ENCODE measurements at regions not wholly inside any gene's neighbourhood (a gene's known extent, or its start where the extent isn't known, plus 50 kb on each side); places are given as distances from the start of the nearest gene placed in this dataset.

- H3K4me1 Mint-ChIP-seq: no peaks in the 10 kb centered on the region
- H3K36me3 Mint-ChIP-seq: no peaks in the 10 kb centered on the region
- POLR2A ChIA-PET: no interaction called here
- no peaks in the 10 kb centered on the region for H3K9me3 Mint-ChIP-seq
- no peak for DNase-seq
- no peak for ATAC-seq (ENCODE audit: low read depth)
- H3K4me3 Mint-ChIP-seq: no peak overlapping the region
- no peaks in the 10 kb centered on the region for H3K27me3 Mint-ChIP-seq
- H3K27ac Mint-ChIP-seq: no peak overlapping the region
Measured at GRCh38 chr17:72411124-72411563, 290.3 kb downstream of the SOX9 start.

GRCh38 chr17:72412650-72413076, 291.8 kb downstream of the SOX9 start:
- Mint-ChIP-seq H3K36me3 (no peaks in the 10 kb centered on the region), H3K27ac (no peak overlapping the region), H3K27me3 (no peaks in the 10 kb centered on the region), H3K9me3 (peaks cover 2% of the 10 kb centered on the region), H3K4me1 (no peaks in the 10 kb centered on the region), H3K4me3 (no peak overlapping the region)
- no peak for DNase-seq
- POLR2A ChIA-PET: no interaction called here
- ATAC-seq (ENCODE audit: low read depth): no peak

GRCh38 chr17:72413077-72414031, 292.5 kb downstream of the SOX9 start:
- Mint-ChIP-seq H3K4me3 (no peak overlapping the region), H3K27me3 (no peaks in the 10 kb centered on the region), H3K27ac (no peak overlapping the region), H3K4me1 (no peaks in the 10 kb centered on the region), H3K9me3 (peaks cover 5% of the 10 kb centered on the region), H3K36me3 (no peaks in the 10 kb centered on the region)
- POLR2A ChIA-PET: no interaction called here
- ATAC-seq (ENCODE audit: low read depth) (no peak), DNase-seq (no peak)

GRCh38 chr17:72414032-72414396, 293.2 kb downstream of the SOX9 start:
- Mint-ChIP-seq H3K4me3 (no peak overlapping the region), H3K4me1 (no peaks in the 10 kb centered on the region), H3K27ac (no peak overlapping the region), H3K36me3 (no peaks in the 10 kb centered on the region), H3K27me3 (no peaks in the 10 kb centered on the region), H3K9me3 (peaks cover 8% of the 10 kb centered on the region)
- no peak for ATAC-seq (ENCODE audit: low read depth)
- no peak for DNase-seq
- POLR2A ChIA-PET: no interaction called here

- H3K36me3 Mint-ChIP-seq: no peaks in the 10 kb centered on the region
- no peaks in the 10 kb centered on the region for H3K27me3 Mint-ChIP-seq
- POLR2A ChIA-PET: no interaction called here
- no peak overlapping the region for H3K27ac Mint-ChIP-seq
- peaks cover 8% of the 10 kb centered on the region for H3K9me3 Mint-ChIP-seq
- no peaks in the 10 kb centered on the region for H3K4me1 Mint-ChIP-seq
- ATAC-seq (ENCODE audit: low read depth): no peak
- DNase-seq: no peak
- H3K4me3 Mint-ChIP-seq: no peak overlapping the region
Measured at GRCh38 chr17:72414967-72415853, 294.4 kb downstream of the SOX9 start.

GRCh38 chr17:72416054-72416675, 295.3 kb downstream of the SOX9 start:
- DNase-seq (no peak), ATAC-seq (ENCODE audit: low read depth) (no peak)
- Mint-ChIP-seq H3K4me3 (no peak overlapping the region), H3K36me3 (no peaks in the 10 kb centered on the region), H3K9me3 (peaks cover 8% of the 10 kb centered on the region), H3K27ac (no peak overlapping the region), H3K4me1 (no peaks in the 10 kb centered on the region), H3K27me3 (no peaks in the 10 kb centered on the region)
- POLR2A ChIA-PET: no interaction called here

GRCh38 chr17:72416905-72417304, 296.1 kb downstream of the SOX9 start:
- peaks cover 2% of the 10 kb centered on the region for H3K4me1 Mint-ChIP-seq
- no peak overlapping the region for H3K4me3 Mint-ChIP-seq
- peaks cover 8% of the 10 kb centered on the region for H3K9me3 Mint-ChIP-seq
- POLR2A ChIA-PET: no interaction called here
- ATAC-seq (ENCODE audit: low read depth) (no peak), DNase-seq (no peak)
- no peaks in the 10 kb centered on the region for H3K27me3 Mint-ChIP-seq
- H3K27ac Mint-ChIP-seq: no peak overlapping the region
- no peaks in the 10 kb centered on the region for H3K36me3 Mint-ChIP-seq

- ATAC-seq (ENCODE audit: low read depth) (no peak), DNase-seq (no peak)
- Mint-ChIP-seq H3K4me3 (no peak overlapping the region), H3K9me3 (peaks cover 8% of the 10 kb centered on the region), H3K36me3 (no peaks in the 10 kb centered on the region), H3K27ac (no peak overlapping the region), H3K27me3 (no peaks in the 10 kb centered on the region), H3K4me1 (peaks cover 2% of the 10 kb centered on the region)
- POLR2A ChIA-PET: no interaction called here
Measured at GRCh38 chr17:72417627-72418026, 296.8 kb downstream of the SOX9 start.

GRCh38 chr17:72419866-72420774, 299.3 kb downstream of the SOX9 start:
- Mint-ChIP-seq H3K4me1 (peaks cover 2% of the 10 kb centered on the region), H3K27me3 (no peaks in the 10 kb centered on the region), H3K4me3 (no peak overlapping the region), H3K36me3 (no peaks in the 10 kb centered on the region), H3K9me3 (peaks cover 8% of the 10 kb centered on the region), H3K27ac (no peak overlapping the region)
- POLR2A ChIA-PET: no interaction called here
- ATAC-seq (ENCODE audit: low read depth) (no peak), DNase-seq (no peak)

- ATAC-seq (ENCODE audit: low read depth) (no peak), DNase-seq (no peak)
- peaks cover 8% of the 10 kb centered on the region for H3K9me3 Mint-ChIP-seq
- H3K36me3 Mint-ChIP-seq: no peaks in the 10 kb centered on the region
- no peak overlapping the region for H3K4me3 Mint-ChIP-seq
- POLR2A ChIA-PET: no interaction called here
- H3K4me1 Mint-ChIP-seq: peaks cover 2% of the 10 kb centered on the region
- no peak overlapping the region for H3K27ac Mint-ChIP-seq
- no peaks in the 10 kb centered on the region for H3K27me3 Mint-ChIP-seq
Measured at GRCh38 chr17:72420775-72421127, 299.9 kb downstream of the SOX9 start.

GRCh38 chr17:72421128-72422092, 300.6 kb downstream of the SOX9 start:
- peaks cover 2% of the 10 kb centered on the region for H3K4me1 Mint-ChIP-seq
- ATAC-seq (ENCODE audit: low read depth) (peak; percentile 18), DNase-seq (no peak)
- no peak overlapping the region for H3K4me3 Mint-ChIP-seq
- no peaks in the 10 kb centered on the region for H3K27me3 Mint-ChIP-seq
- POLR2A ChIA-PET: no interaction called here
- H3K9me3 Mint-ChIP-seq: peaks cover 8% of the 10 kb centered on the region
- H3K27ac Mint-ChIP-seq: no peak overlapping the region
- no peaks in the 10 kb centered on the region for H3K36me3 Mint-ChIP-seq

- Mint-ChIP-seq H3K4me1 (peaks cover 2% of the 10 kb centered on the region), H3K27ac (no peak overlapping the region), H3K27me3 (no peaks in the 10 kb centered on the region), H3K36me3 (no peaks in the 10 kb centered on the region), H3K4me3 (no peak overlapping the region), H3K9me3 (peaks cover 6% of the 10 kb centered on the region)
- POLR2A ChIA-PET: no interaction called here
- ATAC-seq (ENCODE audit: low read depth): no peak
- no peak for DNase-seq
Measured at GRCh38 chr17:72422204-72422504, 301.3 kb downstream of the SOX9 start.
